Neural progenitor cell (in vitro differentiated cells): ENCODE measurements at regions not wholly inside any gene's neighbourhood (a gene's known extent, or its start where the extent isn't known, plus 50 kb on each side); places are given as distances from the start of the nearest gene placed in this dataset.

Experiments
- CTCF ChIP-seq: fragments of 200-600 bp; sonication (generic); IDR thresholded peaks from 2 replicates; pipeline ENCODE4 v1.5.1; 2017; ENCODE audit warnings: antibody characterized with exemption, mild to moderate bottlenecking
- EZH2phosphoT487 ChIP-seq: fragments of 200-600 bp; sonication (generic); IDR thresholded peaks from 2 replicates; pipeline ENCODE4 v1.6.1; 2017; ENCODE audit warnings: antibody characterized with exemption

- no peak for TF ChIP-seq CTCF
- TF ChIP-seq EZH2phosphoT487, result no peak
Measured at GRCh38 chr11:33437529-33437928, 180.3 kb downstream of the HIPK3 start.
